IMR-90 (cell line): ENCODE measurements at regions not wholly inside any gene's neighbourhood (a gene's known extent, or its start where the extent isn't known, plus 50 kb on each side); places are given as distances from the start of the nearest gene placed in this dataset.

Experiments
- ATAC-seq: fragments of 200-7000 bp; cut with Tn5 transposase; 2 replicates; pipeline ENCODE4 v1.9.1; 2020; ENCODE audit warnings: low read depth, mild to moderate bottlenecking, moderate library complexity
- BruUV-seq: library from RNA; stranded (reverse); fragments of 400-500 nt; replicated peaks from 2 replicates; lab custom pipeline; 2021; lab: Mats Ljungman, UMichigan
- CTCF ChIA-PET: fragments of 300-600 bp; formaldehyde crosslinking; extraction: SDS; loops from one replicate; lab custom pipeline; 2021; ENCODE audit warnings: antibody characterized with exemption; lab: Yijun Ruan, JAX
- POLR2A ChIA-PET: fragments of 300-600 bp; sonication (Branson Sonifier 250); formaldehyde crosslinking; loops from one replicate; lab custom pipeline; 2022; ENCODE audit warnings: antibody characterized with exemption; ENCODE audit not compliant: unreplicated experiment; lab: Charles Lee
- DNase-seq: peaks from one replicate; pipeline ENCODE4 v3.0.0; 2013
- H2AFZ ChIP-seq: replicated peaks from 2 replicates; pipeline ENCODE3; 2013; ENCODE audit warnings: low read length, mild to moderate bottlenecking; ENCODE audit not compliant: poor library complexity
- H2AK5ac ChIP-seq: 2 replicates; pipeline ENCODE4 v1.6.1; 2013; ENCODE audit warnings: low read depth, low read length, inconsistent platforms
- H2AK9ac ChIP-seq: replicated peaks from 2 replicates; pipeline ENCODE3; 2013; ENCODE audit warnings: mild to moderate bottlenecking, low read depth, low read length, moderate library complexity; ENCODE audit not compliant: poor library complexity
- H2BK120ac ChIP-seq: 2 replicates; pipeline ENCODE4 v1.6.1; 2013; ENCODE audit warnings: low read depth, low read length, inconsistent platforms
- H2BK15ac ChIP-seq: 3 replicates; pipeline ENCODE4 v1.6.1; 2013; ENCODE audit warnings: low read depth, low read length, inconsistent platforms
- H2BK20ac ChIP-seq: 2 replicates; pipeline ENCODE4 v1.6.1; 2013; ENCODE audit warnings: low read depth, mild to moderate bottlenecking, inconsistent platforms, low read length, moderate library complexity
- H2BK5ac ChIP-seq: 2 replicates; pipeline ENCODE4 v1.6.1; 2013; ENCODE audit warnings: mild to moderate bottlenecking, low read depth, low read length, inconsistent platforms; ENCODE audit not compliant: poor library complexity, severe bottlenecking
- H3K14ac ChIP-seq: replicated peaks from 2 replicates; pipeline ENCODE4 v1.6.1; 2013; ENCODE audit warnings: low read depth, low read length, inconsistent platforms
- H3K18ac ChIP-seq: 2 replicates; pipeline ENCODE4 v1.6.1; 2013; ENCODE audit warnings: low read depth, low read length, control low read depth
- H3K23ac ChIP-seq: 2 replicates; pipeline ENCODE4 v1.6.1; 2013; ENCODE audit warnings: low read depth, low read length, inconsistent platforms
- H3K27ac ChIP-seq: 2 replicates; pipeline ENCODE4 v1.5.1; 2013; ENCODE audit warnings: mild to moderate bottlenecking, control low read depth, low read length; ENCODE audit not compliant: insufficient read depth
- H3K27me3 ChIP-seq: 2 replicates; pipeline ENCODE4 v1.6.1; 2013; ENCODE audit warnings: low read length; ENCODE audit not compliant: control insufficient read depth, insufficient read depth
- H3K36me3 ChIP-seq: 2 replicates; pipeline ENCODE4 v1.6.1; 2013; ENCODE audit warnings: low read length, mixed read lengths; ENCODE audit not compliant: control insufficient read depth, insufficient read depth
- H3K4ac ChIP-seq: 2 replicates; pipeline ENCODE4 v1.6.1; 2013; ENCODE audit warnings: low read depth, low read length, inconsistent platforms
- H3K4me1 ChIP-seq: 2 replicates; pipeline ENCODE4 v1.6.1; 2013; ENCODE audit warnings: low read length, mixed read lengths; ENCODE audit not compliant: control insufficient read depth, insufficient read depth
- H3K4me2 ChIP-seq: 2 replicates; pipeline ENCODE4 v1.6.1; 2013; ENCODE audit warnings: low read depth, mild to moderate bottlenecking, control low read depth, low read length, moderate library complexity
- H3K4me3 ChIP-seq: 2 replicates; pipeline ENCODE4 v1.5.1; 2013; ENCODE audit warnings: low read depth, mild to moderate bottlenecking, control low read depth, low read length, moderate library complexity; ENCODE audit not compliant: insufficient read depth
- H3K56ac ChIP-seq: 2 replicates; pipeline ENCODE4 v1.6.1; 2013; ENCODE audit warnings: low read length, inconsistent platforms; ENCODE audit not compliant: insufficient read depth; ENCODE audit errors: extremely low read depth
- H3K79me1 ChIP-seq, 2 experiments: 2 replicates each; pipeline ENCODE4 v1.6.1; 2013; ENCODE audit warnings: low read length in 2 of 2, inconsistent platforms in 1 of 2, low read depth in 1 of 2
- H3K9ac ChIP-seq: 2 replicates; pipeline ENCODE4 v1.6.1; 2013; ENCODE audit warnings: low read depth, low read length, control low read depth
- H3K9me1 ChIP-seq: 2 replicates; pipeline ENCODE4 v1.6.1; 2013; ENCODE audit warnings: low read length, inconsistent platforms; ENCODE audit not compliant: insufficient read depth
- H3K9me3 ChIP-seq: 2 replicates; pipeline ENCODE4 v1.6.1; 2013; ENCODE audit warnings: low read length; ENCODE audit not compliant: control insufficient read depth, insufficient read depth
- H4K20me1 ChIP-seq: 2 replicates; pipeline ENCODE4 v1.6.1; 2013; ENCODE audit warnings: low read length, inconsistent platforms; ENCODE audit not compliant: insufficient read depth
- H4K5ac ChIP-seq: 2 replicates; pipeline ENCODE4 v1.6.1; 2013; ENCODE audit warnings: mild to moderate bottlenecking, low read depth, low read length, control low read depth
- H4K8ac ChIP-seq, 2 experiments: 2 replicates each; pipeline ENCODE4 v1.6.1; 2013; ENCODE audit warnings: low read depth in 2 of 2, low read length in 2 of 2, control low read depth in 1 of 2, inconsistent platforms in 1 of 2
- H4K91ac ChIP-seq: 2 replicates; pipeline ENCODE4 v1.6.1; 2013; ENCODE audit warnings: low read depth, low read length, inconsistent platforms; ENCODE audit not compliant: insufficient read depth
- BHLHE40 ChIP-seq: fragments of 150-350 bp; IDR thresholded peaks from 2 replicates; pipeline ENCODE4 v1.6.1; 2016; ENCODE audit warnings: mild to moderate bottlenecking, low read depth, low read length
- CEBPB ChIP-seq: IDR thresholded peaks from 2 replicates; pipeline ENCODE4 v1.6.1; 2012; ENCODE audit warnings: low read depth, low read length, improper control_type of control experiment
- CHD1 ChIP-seq: IDR thresholded peaks from 2 replicates; pipeline ENCODE4 v1.6.1; 2012; ENCODE audit warnings: low read depth, low read length, improper control_type of control experiment
- CTCF ChIP-seq: conservative IDR thresholded peaks from 2 replicates; pipeline ENCODE4 v1.5.1; 2012; ENCODE audit warnings: mild to moderate bottlenecking, low read depth, low read length, improper control_type of control experiment
- ELK1 ChIP-seq: fragments of 150-350 bp; IDR thresholded peaks from 2 replicates; pipeline ENCODE4 v1.6.1; 2016; ENCODE audit warnings: low read depth, mild to moderate bottlenecking, low read length, moderate library complexity, borderline replicate concordance
- FOS ChIP-seq: fragments of 150-350 bp; IDR thresholded peaks from 2 replicates; pipeline ENCODE4 v1.6.1; 2016; ENCODE audit warnings: low read depth, low read length
- MAZ ChIP-seq: IDR thresholded peaks from 2 replicates; pipeline ENCODE4 v1.6.1; 2012; ENCODE audit warnings: low read depth, mild to moderate bottlenecking, low read length, improper control_type of control experiment, moderate library complexity, borderline replicate concordance
- MXI1 ChIP-seq: IDR thresholded peaks from 2 replicates; pipeline ENCODE4 v1.6.1; 2012; ENCODE audit warnings: low read depth, mild to moderate bottlenecking, low read length, moderate library complexity, borderline replicate concordance
- POLR2A ChIP-seq: IDR thresholded peaks from 2 replicates; pipeline ENCODE4 v1.6.1; 2012; ENCODE audit warnings: mild to moderate bottlenecking, low read depth, low read length
- RAD21 ChIP-seq: IDR thresholded peaks from 2 replicates; pipeline ENCODE4 v1.6.1; 2012; ENCODE audit warnings: low read length, improper control_type of control experiment
- RCOR1 ChIP-seq: IDR thresholded peaks from 2 replicates; pipeline ENCODE4 v1.6.1; 2012; ENCODE audit warnings: mild to moderate bottlenecking, low read length, improper control_type of control experiment; ENCODE audit not compliant: insufficient replicate concordance
- RFX5 ChIP-seq: IDR thresholded peaks from 2 replicates; pipeline ENCODE4 v1.8.0; 2012; ENCODE audit warnings: low read depth, mild to moderate bottlenecking, low read length, moderate library complexity
- SMC3 ChIP-seq: fragments of 150-350 bp; IDR thresholded peaks from 2 replicates; pipeline ENCODE4 v1.6.1; 2016; ENCODE audit warnings: low read depth, mild to moderate bottlenecking, antibody characterized with exemption, low read length, moderate library complexity
- WGBS, 2 experiments: methylation state at CpG; one replicate each; pipeline versions ENCODE4 v1.1.5 to v1.1.7; 2013; ENCODE audit warnings: missing lambda C conversion rate in 2 of 2; ENCODE audit not compliant: insufficient read length in 1 of 2; ENCODE audit errors: extremely low coverage in 2 of 2; 5-methylcytosine and 5-hydroxymethylcytosine counted together
- dilution Hi-C: fragments of 300-500 bp; cut with HindIII; formaldehyde crosslinking; loops from one replicate; pipeline ENCODE4 v1.14.3; 2018; ENCODE audit warnings: low sequenced_read_pairs; ENCODE audit not compliant: unreplicated experiment
- in situ Hi-C: fragments of 300-500 bp; cut with MboI; formaldehyde crosslinking; loops from 3 replicates; pipeline ENCODE4 v1.14.3; 2019; ENCODE audit warnings: low sequenced_read_pairs, inconsistent platforms, mixed read lengths
- intact Hi-C: fragments of 100-400 bp; cut with micrococcal nuclease; formaldehyde crosslinking; loops from 2 replicates; pipeline ENCODE4 v1.10.0; 2022
- TF ChIP-seq, protein P1 (sequence below): fragments of 150-350 bp; IDR thresholded peaks from 2 replicates; pipeline ENCODE4 v1.6.1; 2017; ENCODE audit warnings: mild to moderate bottlenecking, antibody characterized with exemption, low read length, low read depth

DNA sequence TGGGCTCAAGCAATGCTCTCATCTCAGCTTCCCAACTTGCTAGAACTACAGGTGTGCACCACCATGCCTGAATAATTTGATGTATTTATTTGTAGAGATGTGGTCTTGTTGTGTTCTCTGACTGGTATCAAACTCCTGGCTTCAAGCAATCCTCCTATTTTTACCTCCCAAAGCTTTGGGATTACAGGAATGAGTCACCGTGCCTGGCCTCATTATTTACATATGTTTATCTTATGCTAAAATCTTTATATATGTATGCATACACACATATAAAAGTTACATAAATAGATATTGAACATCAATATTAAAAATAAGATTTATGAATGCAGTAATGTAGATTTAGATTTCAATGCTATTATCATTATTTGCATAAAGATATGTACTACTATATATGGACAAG is 1634.5 kb upstream of the LRRTM3 start:
- no peak for DNase-seq
- no peaks in the 10 kb centered on the region for H3K36me3 ChIP-seq
- H3K4me2 ChIP-seq: no peak overlapping the region
- H3K23ac ChIP-seq: no peak overlapping the region
- dilution Hi-C loops (no loop called here), intact Hi-C loops (no loop called here), in situ Hi-C loops (no loop called here)
- H3K4ac ChIP-seq: no peak overlapping the region
- H3K4me1 ChIP-seq: no peaks in the 10 kb centered on the region
- WGBS, 2 experiments: no CpG with 5 or more reads among the region's 1 CpG
- H3K27me3 ChIP-seq: no peaks in the 10 kb centered on the region
- H4K5ac ChIP-seq: no peak overlapping the region
- ATAC-seq: no peak
- no peak overlapping the region for H4K8ac ChIP-seq
- TF ChIP-seq POLR2A (no peak), MAZ (no peak), CEBPB (no peak), MXI1 (no peak), RAD21 (no peak), CHD1 (no peak), RCOR1 (no peak), CTCF (no peak), FOS (no peak), SMC3 (no peak), BHLHE40 (no peak), ELK1 (no peak), RFX5 (no peak)
- TF ChIP-seq, protein P1, sequence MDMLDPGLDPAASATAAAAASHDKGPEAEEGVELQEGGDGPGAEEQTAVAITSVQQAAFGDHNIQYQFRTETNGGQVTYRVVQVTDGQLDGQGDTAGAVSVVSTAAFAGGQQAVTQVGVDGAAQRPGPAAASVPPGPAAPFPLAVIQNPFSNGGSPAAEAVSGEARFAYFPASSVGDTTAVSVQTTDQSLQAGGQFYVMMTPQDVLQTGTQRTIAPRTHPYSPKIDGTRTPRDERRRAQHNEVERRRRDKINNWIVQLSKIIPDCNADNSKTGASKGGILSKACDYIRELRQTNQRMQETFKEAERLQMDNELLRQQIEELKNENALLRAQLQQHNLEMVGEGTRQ: no peak
- H2BK15ac ChIP-seq: no peak overlapping the region
- H3K18ac ChIP-seq: no peak overlapping the region
- H3K14ac ChIP-seq: no peak overlapping the region
- H3K56ac ChIP-seq: no peak overlapping the region
- no TSS peak for BruUV-seq
- no peak overlapping the region for H2AFZ ChIP-seq
- H2BK120ac ChIP-seq: no peak overlapping the region
- H4K91ac ChIP-seq: no peak overlapping the region
- H2BK20ac ChIP-seq: no peak overlapping the region
- CTCF ChIA-PET: no interaction called here
- H3K9me1 ChIP-seq: no peaks in the 10 kb centered on the region
- no peak overlapping the region for H2AK5ac ChIP-seq
- H4K20me1 ChIP-seq: no peaks in the 10 kb centered on the region
- H3K27ac ChIP-seq: no peak overlapping the region
- H3K9ac ChIP-seq: no peak overlapping the region
- no peak overlapping the region for H2AK9ac ChIP-seq
- POLR2A ChIA-PET: no interaction called here
- H3K4me3 ChIP-seq: no peak overlapping the region
- no peak overlapping the region for H2BK5ac ChIP-seq
- no peaks in the 10 kb centered on the region for H3K79me1 ChIP-seq
- peaks cover 2% of the 10 kb centered on the region; the same call in 1 of the 2 replicates for H3K9me3 ChIP-seq
